ENCODE measurements at regions not wholly inside any gene's neighbourhood (a gene's known extent, or its start where the extent isn't known, plus 50 kb on each side); places are given as distances from the start of the nearest gene placed in this dataset.

DNA sequence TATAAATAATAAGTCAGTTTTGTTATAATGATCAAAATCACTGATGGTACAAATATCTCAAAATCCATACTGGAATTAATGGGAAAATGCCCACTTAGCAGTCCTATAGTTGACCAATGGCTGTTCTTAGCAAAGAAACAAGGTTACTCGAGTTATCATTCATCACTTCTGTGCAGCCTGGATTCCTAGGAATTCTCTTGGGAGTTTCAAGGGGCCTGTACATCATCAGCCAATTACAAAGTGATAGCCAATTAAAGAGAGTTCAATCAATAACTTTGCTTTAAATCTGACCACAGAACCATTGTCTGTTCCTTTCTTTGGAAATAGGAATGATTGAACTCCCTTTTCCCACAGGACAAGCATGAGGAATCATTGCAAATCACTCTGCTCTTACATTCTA lies 205.5 kb downstream of the PCDH19 start:
- TF ChIP-seq, protein P1, sequence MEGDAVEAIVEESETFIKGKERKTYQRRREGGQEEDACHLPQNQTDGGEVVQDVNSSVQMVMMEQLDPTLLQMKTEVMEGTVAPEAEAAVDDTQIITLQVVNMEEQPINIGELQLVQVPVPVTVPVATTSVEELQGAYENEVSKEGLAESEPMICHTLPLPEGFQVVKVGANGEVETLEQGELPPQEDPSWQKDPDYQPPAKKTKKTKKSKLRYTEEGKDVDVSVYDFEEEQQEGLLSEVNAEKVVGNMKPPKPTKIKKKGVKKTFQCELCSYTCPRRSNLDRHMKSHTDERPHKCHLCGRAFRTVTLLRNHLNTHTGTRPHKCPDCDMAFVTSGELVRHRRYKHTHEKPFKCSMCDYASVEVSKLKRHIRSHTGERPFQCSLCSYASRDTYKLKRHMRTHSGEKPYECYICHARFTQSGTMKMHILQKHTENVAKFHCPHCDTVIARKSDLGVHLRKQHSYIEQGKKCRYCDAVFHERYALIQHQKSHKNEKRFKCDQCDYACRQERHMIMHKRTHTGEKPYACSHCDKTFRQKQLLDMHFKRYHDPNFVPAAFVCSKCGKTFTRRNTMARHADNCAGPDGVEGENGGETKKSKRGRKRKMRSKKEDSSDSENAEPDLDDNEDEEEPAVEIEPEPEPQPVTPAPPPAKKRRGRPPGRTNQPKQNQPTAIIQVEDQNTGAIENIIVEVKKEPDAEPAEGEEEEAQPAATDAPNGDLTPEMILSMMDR (conservative IDR thresholded peaks at IDR 0.05; ENCODE audit: low read depth in 2 of 2) = no peak
- no peak for TF ChIP-seq EZH2phosphoT487 (IDR thresholded peaks at IDR 0.05; ENCODE audit: unreplicated experiment)
- no peak for TF ChIP-seq EZH2 (IDR thresholded peaks at IDR 0.05; ENCODE audit: low read depth, unreplicated experiment)
- TF ChIP-seq, protein P2, sequence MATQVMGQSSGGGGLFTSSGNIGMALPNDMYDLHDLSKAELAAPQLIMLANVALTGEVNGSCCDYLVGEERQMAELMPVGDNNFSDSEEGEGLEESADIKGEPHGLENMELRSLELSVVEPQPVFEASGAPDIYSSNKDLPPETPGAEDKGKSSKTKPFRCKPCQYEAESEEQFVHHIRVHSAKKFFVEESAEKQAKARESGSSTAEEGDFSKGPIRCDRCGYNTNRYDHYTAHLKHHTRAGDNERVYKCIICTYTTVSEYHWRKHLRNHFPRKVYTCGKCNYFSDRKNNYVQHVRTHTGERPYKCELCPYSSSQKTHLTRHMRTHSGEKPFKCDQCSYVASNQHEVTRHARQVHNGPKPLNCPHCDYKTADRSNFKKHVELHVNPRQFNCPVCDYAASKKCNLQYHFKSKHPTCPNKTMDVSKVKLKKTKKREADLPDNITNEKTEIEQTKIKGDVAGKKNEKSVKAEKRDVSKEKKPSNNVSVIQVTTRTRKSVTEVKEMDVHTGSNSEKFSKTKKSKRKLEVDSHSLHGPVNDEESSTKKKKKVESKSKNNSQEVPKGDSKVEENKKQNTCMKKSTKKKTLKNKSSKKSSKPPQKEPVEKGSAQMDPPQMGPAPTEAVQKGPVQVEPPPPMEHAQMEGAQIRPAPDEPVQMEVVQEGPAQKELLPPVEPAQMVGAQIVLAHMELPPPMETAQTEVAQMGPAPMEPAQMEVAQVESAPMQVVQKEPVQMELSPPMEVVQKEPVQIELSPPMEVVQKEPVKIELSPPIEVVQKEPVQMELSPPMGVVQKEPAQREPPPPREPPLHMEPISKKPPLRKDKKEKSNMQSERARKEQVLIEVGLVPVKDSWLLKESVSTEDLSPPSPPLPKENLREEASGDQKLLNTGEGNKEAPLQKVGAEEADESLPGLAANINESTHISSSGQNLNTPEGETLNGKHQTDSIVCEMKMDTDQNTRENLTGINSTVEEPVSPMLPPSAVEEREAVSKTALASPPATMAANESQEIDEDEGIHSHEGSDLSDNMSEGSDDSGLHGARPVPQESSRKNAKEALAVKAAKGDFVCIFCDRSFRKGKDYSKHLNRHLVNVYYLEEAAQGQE (IDR thresholded peaks at IDR 0.05; ENCODE audit: unreplicated experiment) = no peak
- TF ChIP-seq ETS1 (IDR thresholded peaks at IDR 0.05) = no peak
- no peak for TF ChIP-seq CREB1 (CRISPR knock-in tag; IDR thresholded peaks at IDR 0.05; ENCODE audit: low read depth)
- TF ChIP-seq POLR2AphosphoS5 (IDR thresholded peaks at IDR 0.05; ENCODE audit: low read depth) = no peak
- TF ChIP-seq ZNF331 (CRISPR knock-in tag; IDR thresholded peaks at IDR 0.05; ENCODE audit: low read depth) = no peak
